NB4 (cell line): ENCODE measurements at regions not wholly inside any gene's neighbourhood (a gene's known extent, or its start where the extent isn't known, plus 50 kb on each side); places are given as distances from the start of the nearest gene placed in this dataset.

ENCODE experiments used
- CTCF ChIP-seq: IDR thresholded peaks from one replicate; pipeline ENCODE4 v1.5.1; 2012; ENCODE audit warnings: low read depth, low read length
- MAX ChIP-seq: IDR thresholded peaks from 2 replicates; pipeline ENCODE4 v1.6.1; 2011; ENCODE audit warnings: low read depth, low read length
- POLR2A ChIP-seq: IDR thresholded peaks from 2 replicates; pipeline ENCODE4 v1.6.1; 2011; ENCODE audit warnings: mild to moderate bottlenecking; ENCODE audit not compliant: insufficient read length; ENCODE audit errors: extremely low read depth

DNA sequence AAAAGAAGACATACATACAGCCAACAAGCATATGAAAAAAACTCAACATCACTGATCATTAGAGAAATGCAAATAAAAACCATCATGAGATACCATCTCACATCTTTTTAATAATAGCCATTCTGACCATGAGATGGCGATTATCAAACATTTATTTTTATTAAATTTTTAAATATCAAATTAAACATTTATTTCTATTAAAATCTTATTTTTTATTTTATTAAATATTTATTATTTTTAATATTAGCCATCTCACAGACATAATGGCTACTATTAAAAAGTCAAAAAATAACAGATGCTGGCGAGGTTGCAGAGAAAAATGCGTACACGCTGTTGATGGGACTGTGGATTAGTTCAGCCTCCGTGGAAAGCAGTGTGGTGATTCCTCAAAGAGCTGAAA lies 264.8 kb upstream of the TENM4 start:
- TF ChIP-seq CTCF (no peak), POLR2A (no peak), MAX (no peak)
